ENCODE measurements at regions not wholly inside any gene's neighbourhood (a gene's known extent, or its start where the extent isn't known, plus 50 kb on each side); places are given as distances from the start of the nearest gene placed in this dataset.

DNA sequence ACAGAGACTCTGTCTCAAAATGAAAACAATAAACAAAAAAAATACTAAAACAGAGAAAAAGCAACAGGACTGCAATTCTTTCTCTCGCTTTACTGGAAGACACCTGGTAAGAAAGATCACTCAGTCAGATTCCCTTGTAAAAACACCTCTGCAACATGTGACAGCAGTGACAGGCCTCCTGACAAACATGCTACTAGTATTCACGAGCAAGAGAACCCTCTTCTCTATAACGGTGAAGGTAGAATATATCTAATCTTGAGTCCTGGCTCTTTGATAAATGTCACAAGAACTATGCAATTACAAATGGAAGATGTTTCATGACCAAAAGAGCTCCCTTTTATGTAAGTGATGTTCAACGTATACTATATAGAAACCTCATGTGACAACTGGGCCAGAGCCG lies 986.7 kb upstream of the LRRN3 start:
- Histone ChIP-seq H3K9me3 (no peaks in the 10 kb centered on the region), H3K4me1 (no peaks in the 10 kb centered on the region), H3K4me3 (no peak overlapping the region), H3K27ac (no peak overlapping the region), H3K36me3 (no peaks in the 10 kb centered on the region), H3K27me3 (no peaks in the 10 kb centered on the region)
- TF ChIP-seq, protein P1, sequence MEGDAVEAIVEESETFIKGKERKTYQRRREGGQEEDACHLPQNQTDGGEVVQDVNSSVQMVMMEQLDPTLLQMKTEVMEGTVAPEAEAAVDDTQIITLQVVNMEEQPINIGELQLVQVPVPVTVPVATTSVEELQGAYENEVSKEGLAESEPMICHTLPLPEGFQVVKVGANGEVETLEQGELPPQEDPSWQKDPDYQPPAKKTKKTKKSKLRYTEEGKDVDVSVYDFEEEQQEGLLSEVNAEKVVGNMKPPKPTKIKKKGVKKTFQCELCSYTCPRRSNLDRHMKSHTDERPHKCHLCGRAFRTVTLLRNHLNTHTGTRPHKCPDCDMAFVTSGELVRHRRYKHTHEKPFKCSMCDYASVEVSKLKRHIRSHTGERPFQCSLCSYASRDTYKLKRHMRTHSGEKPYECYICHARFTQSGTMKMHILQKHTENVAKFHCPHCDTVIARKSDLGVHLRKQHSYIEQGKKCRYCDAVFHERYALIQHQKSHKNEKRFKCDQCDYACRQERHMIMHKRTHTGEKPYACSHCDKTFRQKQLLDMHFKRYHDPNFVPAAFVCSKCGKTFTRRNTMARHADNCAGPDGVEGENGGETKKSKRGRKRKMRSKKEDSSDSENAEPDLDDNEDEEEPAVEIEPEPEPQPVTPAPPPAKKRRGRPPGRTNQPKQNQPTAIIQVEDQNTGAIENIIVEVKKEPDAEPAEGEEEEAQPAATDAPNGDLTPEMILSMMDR (IDR thresholded peaks at IDR 0.05), result no peak
- TF ChIP-seq POLR2A (IDR thresholded peaks at IDR 0.05), result no peak
- DNase-seq (no peak), ATAC-seq (no peak)
- intact Hi-C loops (cut with DNase I), result no loop called here
- 55% methylated on average over 3 of the region's 5 CpGs for WGBS (ENCODE audit: insufficient coverage, low coverage, low lambda C conversion rate, missing lambda C conversion rate)

DNA sequence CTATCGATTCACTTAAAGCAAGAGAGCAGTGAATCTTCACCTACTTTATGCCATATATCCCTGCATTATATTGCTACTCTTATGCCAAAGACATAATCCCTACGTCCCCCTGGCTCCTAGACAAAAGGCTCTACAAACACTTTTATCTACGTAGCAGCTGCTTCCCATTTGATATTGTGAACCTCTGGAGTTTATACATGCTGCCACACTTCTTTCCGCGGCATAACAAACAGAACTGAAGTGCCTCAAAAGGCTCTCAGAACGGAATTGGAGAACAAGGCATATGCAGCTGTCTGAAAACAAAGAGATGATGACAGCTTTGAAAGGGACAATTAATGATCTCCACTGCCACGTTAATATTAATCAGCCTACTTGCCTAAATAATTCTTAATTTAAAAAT lies 985.6 kb upstream of the LRRN3 start:
- DNase-seq (no peak), ATAC-seq (no peak)
- Histone ChIP-seq H3K27me3 (no peaks in the 10 kb centered on the region), H3K27ac (no peak overlapping the region), H3K9me3 (no peaks in the 10 kb centered on the region), H3K4me3 (no peak overlapping the region), H3K4me1 (no peaks in the 10 kb centered on the region), H3K36me3 (no peaks in the 10 kb centered on the region)
- intact Hi-C loops (cut with DNase I), result no loop called here
- 34% methylated on average over 7 of the region's 7 CpGs for WGBS (ENCODE audit: insufficient coverage, low coverage, low lambda C conversion rate, missing lambda C conversion rate)
- TF ChIP-seq, protein P1 (IDR thresholded peaks at IDR 0.05), result no peak
- TF ChIP-seq POLR2A (IDR thresholded peaks at IDR 0.05), result no peak

DNA sequence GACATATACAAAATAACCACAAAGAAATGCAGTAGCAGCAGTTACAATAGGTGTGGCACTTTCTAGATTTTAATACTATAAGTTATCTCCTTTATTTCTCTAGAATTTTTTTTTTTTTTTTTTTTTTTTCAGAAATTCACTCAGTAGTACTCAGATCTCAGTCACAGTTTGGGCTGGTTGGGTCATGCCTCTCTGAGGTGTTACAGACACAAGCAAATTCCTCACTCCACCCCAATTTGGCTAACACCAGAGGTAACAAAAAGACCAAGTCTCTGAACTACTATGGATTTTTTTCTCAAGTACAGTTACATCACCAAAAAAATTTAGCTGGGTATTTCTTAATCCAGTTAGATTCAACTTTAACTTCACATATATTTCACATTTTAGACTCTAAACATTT lies 985.1 kb upstream of the LRRN3 start:
- TF ChIP-seq POLR2A (IDR thresholded peaks at IDR 0.05), result no peak
- TF ChIP-seq, protein P1 (IDR thresholded peaks at IDR 0.05), result no peak
- intact Hi-C loops (cut with DNase I), result no loop called here
- ATAC-seq (no peak), DNase-seq (no peak)
- Histone ChIP-seq H3K9me3 (no peaks in the 10 kb centered on the region), H3K36me3 (no peaks in the 10 kb centered on the region), H3K4me3 (no peak overlapping the region), H3K4me1 (no peaks in the 10 kb centered on the region), H3K27ac (no peak overlapping the region), H3K27me3 (no peaks in the 10 kb centered on the region)

DNA sequence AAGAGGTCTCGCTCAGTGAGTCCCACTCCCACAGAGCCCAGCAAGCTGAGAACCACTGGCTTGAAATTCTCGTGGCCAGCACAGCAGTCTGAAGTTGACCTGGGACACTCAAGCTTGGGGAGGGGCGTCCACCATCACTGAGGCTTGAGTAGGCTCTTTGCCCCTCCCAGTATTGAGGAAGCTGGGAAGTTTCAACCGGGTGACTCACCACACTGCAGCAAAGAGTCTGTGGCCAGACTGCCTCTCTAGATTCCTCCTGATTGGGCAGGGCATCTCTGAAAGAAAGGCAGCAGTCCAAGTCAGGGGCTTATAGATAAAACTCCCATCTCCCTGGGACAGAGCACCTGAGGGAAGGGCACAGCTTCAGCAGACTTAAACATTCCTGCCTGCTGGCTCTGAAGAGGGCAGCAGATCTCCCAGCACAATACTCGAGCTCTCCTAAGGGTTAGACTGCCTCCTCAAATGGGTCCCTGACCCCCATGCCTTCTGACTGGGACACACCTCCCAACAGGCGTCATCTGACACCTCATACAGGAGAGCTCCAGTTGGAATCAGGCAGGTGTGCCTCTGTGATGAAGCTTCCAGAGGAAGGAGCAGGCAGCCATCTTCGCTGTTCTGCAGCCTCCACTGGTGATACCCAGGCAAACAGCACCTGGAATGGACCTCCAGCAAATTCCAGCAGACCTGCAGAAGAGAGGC lies 970.9 kb upstream of the LRRN3 start:
- Histone ChIP-seq H3K36me3 (no peaks in the 10 kb centered on the region), H3K4me3 (no peak overlapping the region), H3K27ac (no peak overlapping the region), H3K9me3 (no peaks in the 10 kb centered on the region), H3K4me1 (no peaks in the 10 kb centered on the region), H3K27me3 (no peaks in the 10 kb centered on the region)
- ATAC-seq, result no peak
- intact Hi-C loops (cut with DNase I), result no loop called here
- WGBS (ENCODE audit: insufficient coverage, low coverage, low lambda C conversion rate, missing lambda C conversion rate), result 58% methylated on average over 5 of the region's 7 CpGs
- TF ChIP-seq, protein P1 (IDR thresholded peaks at IDR 0.05), result no peak
- DNase-seq, result peak in 1 of 3 donors; percentile 8

DNA sequence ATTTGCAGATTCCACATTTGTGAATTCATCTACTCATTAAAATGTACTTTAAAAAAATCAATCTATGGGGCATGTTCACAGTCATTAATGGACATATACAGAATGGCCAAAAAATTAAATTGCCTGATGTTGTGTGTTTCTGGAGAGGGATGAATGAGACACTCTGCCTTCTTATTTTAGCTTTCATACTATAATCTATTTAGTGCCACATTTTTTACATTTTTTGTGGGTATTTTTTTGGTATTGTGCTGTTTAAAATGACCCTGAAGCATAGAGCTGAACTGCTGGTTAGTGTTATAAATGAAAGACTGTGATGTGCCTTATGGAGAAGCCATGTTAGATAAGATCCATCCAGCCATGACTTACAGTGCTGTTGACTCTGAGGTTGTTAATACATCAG lies 961.8 kb upstream of the LRRN3 start:
- TF ChIP-seq, protein P1 (IDR thresholded peaks at IDR 0.05), result no peak
- TF ChIP-seq POLR2A (IDR thresholded peaks at IDR 0.05), result no peak
- H3K4me3 ChIP-seq, result no peak overlapping the region
- H3K27me3 ChIP-seq, result no peaks in the 10 kb centered on the region
- H3K4me1 ChIP-seq, result no peaks in the 10 kb centered on the region
- intact Hi-C loops (cut with DNase I), result no loop called here
- DNase-seq, result no peak
- no peak for ATAC-seq
- no peak overlapping the region for H3K27ac ChIP-seq
- H3K9me3 ChIP-seq, result no peaks in the 10 kb centered on the region
- no peaks in the 10 kb centered on the region for H3K36me3 ChIP-seq

All from right lobe of liver (tissue), 6 donors.